ENCODE measurements at regions not wholly inside any gene's neighbourhood (a gene's known extent, or its start where the extent isn't known, plus 50 kb on each side); places are given as distances from the start of the nearest gene placed in this dataset.
"Not testable (repeated sequence)": the region's sequence is repeated elsewhere in the genome, so short reads cannot be mapped to it uniquely, and the experiment has no call there.

GRCh38 chr7:37549076-37549931 is 100.6 kb upstream of the ELMO1 start:
- DNase-seq, result peak; percentile 18

DNA sequence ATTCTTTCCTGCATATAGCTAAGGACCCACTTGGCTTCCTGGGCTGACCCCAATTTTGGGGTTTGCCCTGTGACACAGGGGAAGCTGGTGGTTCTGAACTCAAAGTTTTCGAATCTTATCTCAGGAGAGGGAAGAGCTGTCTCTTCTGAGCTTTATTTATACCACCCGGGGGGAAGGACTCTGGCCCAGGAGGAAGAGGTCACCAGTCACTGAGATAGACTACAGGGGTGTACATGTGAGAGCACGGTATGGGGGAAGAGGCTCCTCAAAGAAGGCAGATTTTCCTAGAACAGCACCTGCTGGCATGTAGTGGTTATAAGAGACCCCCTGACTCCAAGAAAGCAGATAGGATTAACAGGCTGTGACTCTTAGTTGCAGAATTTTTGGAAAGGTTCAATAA is 101.8 kb upstream of the ELMO1 start:
- no peak for DNase-seq

DNA sequence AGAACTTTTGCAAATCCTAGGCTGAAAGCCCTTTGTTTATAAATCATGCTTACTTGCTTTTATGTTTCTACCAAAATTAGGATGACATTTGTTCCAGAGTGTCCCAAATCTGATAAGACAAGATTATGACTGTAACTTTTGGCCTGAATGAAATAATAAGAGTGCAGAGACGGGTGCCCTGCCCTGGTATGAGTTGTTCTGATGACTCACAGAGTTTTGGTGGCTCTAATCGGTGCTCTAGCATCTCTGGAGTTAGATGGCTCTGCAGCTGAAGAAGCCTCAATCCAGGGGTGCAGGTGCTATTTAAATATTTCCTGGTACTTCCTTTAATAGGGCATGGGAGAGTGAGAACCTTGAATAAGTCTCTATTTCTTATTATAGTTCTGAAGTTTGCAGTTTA is 102.2 kb upstream of the ELMO1 start:
- peak; percentile 60 for DNase-seq

GRCh38 chr7:37552030-37552429 is 103.4 kb upstream of the ELMO1 start:
- DNase-seq, result no peak

DNA sequence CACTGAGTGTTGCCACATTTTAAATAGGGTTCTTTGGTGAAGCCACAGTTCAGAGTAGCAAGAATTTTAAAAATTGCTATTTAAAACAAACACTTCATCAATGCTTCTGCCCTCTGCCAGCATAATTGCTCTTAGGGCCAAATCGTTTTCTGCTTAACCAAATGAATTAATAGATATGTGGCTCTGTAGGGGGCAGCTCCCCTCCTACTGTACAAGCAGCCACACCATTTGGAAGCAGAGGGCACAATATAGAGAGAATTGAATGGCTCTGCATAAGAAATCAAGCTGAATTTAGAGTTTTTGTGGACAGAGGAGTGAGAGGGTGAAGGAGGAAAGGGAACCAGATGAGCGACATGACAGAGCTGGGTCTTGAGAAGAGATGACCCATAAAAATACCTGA is 103.8 kb upstream of the ELMO1 start:
- not testable (repeated sequence) for DNase-seq

DNA sequence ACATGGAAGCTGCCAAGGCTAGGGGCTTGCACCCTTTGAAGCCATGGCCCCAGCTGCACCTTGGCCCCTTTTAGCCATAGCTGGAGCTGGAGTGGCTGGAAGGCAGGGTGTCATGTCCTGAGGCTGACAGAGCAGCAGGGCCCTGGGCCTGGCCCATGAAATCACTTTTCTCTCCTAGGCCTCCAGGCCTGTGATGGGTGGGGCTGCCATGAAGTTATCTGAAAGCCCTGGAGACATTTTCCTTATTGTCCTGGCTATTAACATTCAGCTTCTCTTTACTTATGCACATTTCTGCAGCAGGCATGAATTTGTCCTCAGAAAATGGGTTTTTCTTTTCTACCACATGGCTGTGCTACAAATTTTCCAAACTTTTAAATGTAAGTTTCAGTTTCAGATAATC is 106.9 kb upstream of the ELMO1 start:
- DNase-seq, result no peak

GRCh38 chr7:37557571-37558209 is 109.0 kb upstream of the ELMO1 start:
- DNase-seq, result no peak

- no peak for DNase-seq
Observed at GRCh38 chr7:37558320-37559096, 109.8 kb upstream of the ELMO1 start.

DNA sequence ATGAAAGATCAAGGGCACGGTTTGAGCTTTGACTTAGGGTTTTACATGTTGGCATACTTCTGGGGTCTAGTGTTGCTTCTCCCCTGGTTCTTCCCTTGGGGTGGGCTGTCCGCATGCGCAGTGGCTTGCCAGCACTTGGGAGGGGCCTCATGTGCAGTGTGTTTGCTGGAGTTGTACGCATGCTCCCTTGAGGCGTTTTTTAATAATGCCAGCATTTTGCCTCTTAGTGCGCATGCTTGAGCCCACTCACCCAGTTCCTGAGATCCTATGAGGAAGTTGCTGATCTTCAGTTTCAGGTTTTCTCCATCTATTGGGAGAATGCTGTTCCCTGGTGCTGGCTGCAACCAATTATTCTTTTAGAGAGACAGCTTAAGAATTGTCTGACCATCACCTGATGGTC is 113.4 kb upstream of the GPR141 start:
- no peak for DNase-seq

GRCh38 chr7:37571806-37572205 is 111.8 kb upstream of the GPR141 start:
- no peak for DNase-seq

DNA sequence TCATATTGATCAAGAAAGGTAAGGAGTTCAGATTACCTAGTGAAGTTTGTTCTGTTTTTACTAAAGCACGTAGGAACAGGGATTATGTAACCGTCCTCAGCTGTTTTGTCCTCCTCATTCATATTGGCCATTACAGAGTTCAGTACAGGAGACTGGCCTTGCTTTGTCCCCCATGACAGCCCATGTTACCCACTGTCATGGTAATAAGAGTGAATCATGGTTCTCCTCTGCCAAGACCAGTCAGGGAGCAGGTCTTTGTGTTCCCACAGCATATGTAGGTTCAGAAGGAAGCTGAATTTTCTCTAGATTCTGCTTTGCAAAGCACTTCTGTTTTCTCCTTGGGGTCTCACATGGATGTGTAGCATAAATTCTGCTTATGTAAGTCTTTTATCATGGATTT is 106.2 kb upstream of the GPR141 start:
- no peak for DNase-seq

DNA sequence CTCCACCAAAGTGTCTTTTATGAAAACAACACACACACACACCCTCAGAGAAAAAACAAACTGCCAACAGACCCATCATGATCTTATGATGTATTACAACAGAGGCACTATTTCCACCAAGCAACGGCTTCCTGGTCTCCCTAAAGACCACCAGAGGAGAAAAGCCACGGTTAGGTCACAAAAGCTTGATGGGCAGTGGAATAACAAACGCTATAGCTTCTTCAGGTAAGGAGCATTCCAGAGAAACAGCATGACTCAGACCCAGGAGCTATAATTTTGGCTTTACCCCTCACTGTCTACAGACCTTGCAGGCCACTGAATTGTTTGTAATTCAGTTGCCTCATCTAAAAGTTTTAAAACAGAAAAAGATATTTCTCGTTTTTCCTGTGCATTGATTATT is 105.7 kb upstream of the GPR141 start:
- DNase-seq, result no peak

- DNase-seq, result no peak
Observed at GRCh38 chr7:37578350-37578749, 105.2 kb upstream of the GPR141 start.

GRCh38 chr7:37580376-37580775 is 103.2 kb upstream of the GPR141 start:
- DNase-seq, result no peak

DNA sequence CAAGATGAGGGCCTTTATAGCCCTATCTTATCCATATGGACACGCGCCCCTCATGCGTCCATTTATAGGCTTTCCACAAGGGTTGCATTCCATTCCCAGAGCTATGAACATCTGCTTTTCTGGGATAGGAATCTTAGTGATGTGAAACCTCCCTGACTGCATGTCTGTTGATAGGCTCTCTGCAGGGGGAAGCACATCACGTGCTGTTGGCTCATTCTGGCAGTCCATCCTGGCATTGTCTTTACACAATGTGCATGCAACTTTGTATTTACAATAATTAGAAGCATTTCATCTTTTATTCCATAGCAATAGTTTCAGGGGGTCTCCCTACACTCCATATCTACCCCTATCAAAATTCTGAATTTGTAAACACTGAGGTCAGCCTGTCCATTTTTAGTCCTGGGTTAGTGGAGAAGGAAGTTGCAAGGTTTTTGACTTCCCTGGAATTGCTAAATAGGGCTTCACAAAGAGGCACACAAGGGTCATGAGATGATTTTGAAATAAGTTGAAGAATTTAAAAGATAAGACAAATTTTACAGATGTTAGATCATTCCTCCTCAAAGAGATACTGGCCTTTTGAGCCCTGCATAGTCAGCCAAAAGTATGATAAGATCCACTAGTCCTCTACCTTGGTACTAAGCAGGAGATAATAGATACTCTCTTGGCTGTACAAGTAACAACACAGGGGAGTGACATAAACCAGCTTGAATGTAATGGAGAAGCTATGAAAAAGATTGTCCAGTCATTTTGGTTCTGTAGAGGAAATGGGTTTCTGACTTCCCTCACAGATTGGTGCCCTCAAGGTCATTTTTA is 98.7 kb upstream of the GPR141 start:
- DNase-seq, result peak; percentile 46

- peak; percentile 93 for DNase-seq
Observed at GRCh38 chr7:37590824-37591223, 92.7 kb upstream of the GPR141 start.

- no peak for DNase-seq
Observed at GRCh38 chr7:37592366-37592765, 91.2 kb upstream of the GPR141 start.

- DNase-seq, result no peak
Observed at GRCh38 chr7:37594602-37595001, 89.0 kb upstream of the GPR141 start.

GRCh38 chr7:37598824-37599223 is 84.7 kb upstream of the GPR141 start:
- peak; percentile 89 for DNase-seq

DNA sequence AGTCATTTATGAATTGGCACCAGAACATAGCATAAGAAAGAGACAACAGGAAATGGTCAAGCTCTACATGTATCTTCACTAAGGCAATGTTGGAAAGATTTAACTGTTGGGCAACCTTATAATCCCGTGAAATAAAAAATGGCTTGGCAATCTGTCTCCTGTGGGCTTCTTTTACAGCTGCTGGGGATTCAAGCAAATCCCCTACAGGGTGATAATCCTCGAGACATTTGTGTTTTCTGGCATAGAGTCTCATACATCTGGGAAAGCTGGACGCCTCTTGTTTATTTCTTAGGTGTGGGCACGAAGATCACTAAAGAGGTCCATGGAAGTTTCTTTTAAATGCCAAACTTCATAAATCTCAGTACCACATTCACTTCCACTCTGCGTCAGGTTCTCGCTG is 82.2 kb upstream of the GPR141 start:
- DNase-seq, result no peak

- DNase-seq, result no peak
Observed at GRCh38 chr7:37604078-37604477, 79.5 kb upstream of the GPR141 start.

GRCh38 chr7:37617406-37617805 is 66.2 kb upstream of the GPR141 start:
- not testable (repeated sequence) for DNase-seq

- no peak for DNase-seq
Observed at GRCh38 chr7:37633048-37633447, 50.5 kb upstream of the GPR141 start.

Data from hematopoietic multipotent progenitor cell treated with erythropoietin and hydrocortisone succinate and interleukin-3 and kit ligand, for 6 days (in vitro differentiated cells).